ENCODE measurements at regions not wholly inside any gene's neighbourhood (a gene's known extent, or its start where the extent isn't known, plus 50 kb on each side); places are given as distances from the start of the nearest gene placed in this dataset.
A peak's percentile ranks its signal among the peaks of the same experiment; 100 is the strongest.
"Not testable (repeated sequence)": the region's sequence is repeated elsewhere in the genome, so short reads cannot be mapped to it uniquely, and the experiment has no call there.

- in situ Hi-C loops (cut with HindIII; ENCODE audit: low pct_unique_long_range_greater_than_20kb, low sequenced_read_pairs) = no loop called here
- TF ChIP-seq JUND (IDR thresholded peaks at IDR 0.05; ENCODE audit: low read depth) = no peak
- DNase-seq (ENCODE audit: low read depth in 1 of 2, low spot score in 1 of 2) = no peak
Observed at GRCh38 chr7:46606761-46607160, 685.7 kb upstream of the IGFBP3 start.

- no peak for TF ChIP-seq JUND (IDR thresholded peaks at IDR 0.05; ENCODE audit: low read depth)
- in situ Hi-C loops (cut with HindIII; ENCODE audit: low pct_unique_long_range_greater_than_20kb, low sequenced_read_pairs) = no loop called here
- no peak for DNase-seq (ENCODE audit: low read depth in 1 of 2, low spot score in 1 of 2)
Observed at GRCh38 chr7:46604241-46604661, 683.2 kb upstream of the IGFBP3 start.

GRCh38 chr7:46603780-46604179, 682.7 kb upstream of the IGFBP3 start:
- no peak for DNase-seq (ENCODE audit: low read depth in 1 of 2, low spot score in 1 of 2)
- TF ChIP-seq JUND (IDR thresholded peaks at IDR 0.05; ENCODE audit: low read depth) = no peak
- in situ Hi-C loops (cut with HindIII; ENCODE audit: low pct_unique_long_range_greater_than_20kb, low sequenced_read_pairs) = no loop called here

GRCh38 chr7:46603296-46603752, 682.3 kb upstream of the IGFBP3 start:
- no peak for DNase-seq (ENCODE audit: low read depth in 1 of 2, low spot score in 1 of 2)
- TF ChIP-seq JUND (IDR thresholded peaks at IDR 0.05; ENCODE audit: low read depth) = no peak
- in situ Hi-C loops (cut with HindIII; ENCODE audit: low pct_unique_long_range_greater_than_20kb, low sequenced_read_pairs) = no loop called here

GRCh38 chr7:46600340-46600739, 679.3 kb upstream of the IGFBP3 start:
- no peak for TF ChIP-seq JUND (IDR thresholded peaks at IDR 0.05; ENCODE audit: low read depth)
- no peak for DNase-seq (ENCODE audit: low read depth in 1 of 2, low spot score in 1 of 2)
- in situ Hi-C loops (cut with HindIII; ENCODE audit: low pct_unique_long_range_greater_than_20kb, low sequenced_read_pairs) = no loop called here

- in situ Hi-C loops (cut with HindIII; ENCODE audit: low pct_unique_long_range_greater_than_20kb, low sequenced_read_pairs); DNase-seq (ENCODE audit: low read depth in 1 of 2, low spot score in 1 of 2): not testable (repeated sequence)
Observed at GRCh38 chr7:46594831-46595230, 673.8 kb upstream of the IGFBP3 start.

GRCh38 chr7:46590918-46591905, 670.1 kb upstream of the IGFBP3 start:
- peak in 1 of 2 experiments; percentile 38 for DNase-seq (ENCODE audit: low read depth in 1 of 2, low spot score in 1 of 2)
- in situ Hi-C loops (cut with HindIII; ENCODE audit: low pct_unique_long_range_greater_than_20kb, low sequenced_read_pairs) = not testable (repeated sequence)

GRCh38 chr7:46589286-46589685, 668.2 kb upstream of the IGFBP3 start:
- in situ Hi-C loops (cut with HindIII; ENCODE audit: low pct_unique_long_range_greater_than_20kb, low sequenced_read_pairs) = no loop called here

GRCh38 chr7:46586406-46586805, 665.3 kb upstream of the IGFBP3 start:
- in situ Hi-C loops (cut with HindIII; ENCODE audit: low pct_unique_long_range_greater_than_20kb, low sequenced_read_pairs) = no loop called here
- no peak for DNase-seq (ENCODE audit: low read depth in 1 of 2, low spot score in 1 of 2)
- TF ChIP-seq JUND (IDR thresholded peaks at IDR 0.05; ENCODE audit: low read depth) = no peak

More at GRCh38 chr7:46589286-46589685, 668.2 kb upstream of the IGFBP3 start:
- no peak for TF ChIP-seq JUND (IDR thresholded peaks at IDR 0.05; ENCODE audit: low read depth)
- DNase-seq (ENCODE audit: low read depth in 1 of 2, low spot score in 1 of 2) = no peak

- TF ChIP-seq JUND (IDR thresholded peaks at IDR 0.05; ENCODE audit: low read depth) = no peak
- no peak for DNase-seq (ENCODE audit: low read depth in 1 of 2, low spot score in 1 of 2)
- in situ Hi-C loops (cut with HindIII; ENCODE audit: low pct_unique_long_range_greater_than_20kb, low sequenced_read_pairs) = no loop called here
Observed at GRCh38 chr7:46583656-46584055, 662.6 kb upstream of the IGFBP3 start.

- in situ Hi-C loops (cut with HindIII; ENCODE audit: low pct_unique_long_range_greater_than_20kb, low sequenced_read_pairs) = no loop called here
- DNase-seq (ENCODE audit: low read depth in 1 of 2, low spot score in 1 of 2) = no peak
- no peak for TF ChIP-seq JUND (IDR thresholded peaks at IDR 0.05; ENCODE audit: low read depth)
Observed at GRCh38 chr7:46581268-46581667, 660.2 kb upstream of the IGFBP3 start.

GRCh38 chr7:46580766-46581165, 659.7 kb upstream of the IGFBP3 start:
- in situ Hi-C loops (cut with HindIII; ENCODE audit: low pct_unique_long_range_greater_than_20kb, low sequenced_read_pairs) = no loop called here
- TF ChIP-seq JUND (IDR thresholded peaks at IDR 0.05; ENCODE audit: low read depth) = no peak
- DNase-seq (ENCODE audit: low read depth in 1 of 2, low spot score in 1 of 2) = no peak

- no peak for TF ChIP-seq JUND (IDR thresholded peaks at IDR 0.05; ENCODE audit: low read depth)
- no peak for DNase-seq (ENCODE audit: low read depth in 1 of 2, low spot score in 1 of 2)
- in situ Hi-C loops (cut with HindIII; ENCODE audit: low pct_unique_long_range_greater_than_20kb, low sequenced_read_pairs) = no loop called here
Observed at GRCh38 chr7:46577394-46577793, 656.3 kb upstream of the IGFBP3 start.
